ENCODE measurements at regions not wholly inside any gene's neighbourhood (a gene's known extent, or its start where the extent isn't known, plus 50 kb on each side); places are given as distances from the start of the nearest gene placed in this dataset.

- no peak for TF ChIP-seq E2F4 (CRISPR knock-in tag; IDR thresholded peaks at IDR 0.05; ENCODE audit: low read depth)
- TF ChIP-seq SP1 (CRISPR knock-in tag; IDR thresholded peaks at IDR 0.05) = no peak
- no peak for TF ChIP-seq ZFX (CRISPR knock-in tag; IDR thresholded peaks at IDR 0.05)
- TF ChIP-seq HDGF (IDR thresholded peaks at IDR 0.05) = no peak
- no peak for TF ChIP-seq ZNF766 (CRISPR knock-in tag; conservative IDR thresholded peaks at IDR 0.05)
- no peak for TF ChIP-seq ASH1L (IDR thresholded peaks at IDR 0.05; ENCODE audit: borderline replicate concordance, low read depth, partially characterized antibody)
- TF ChIP-seq U2AF1 (optimal IDR thresholded peaks at IDR 0.05; ENCODE audit: low read depth, low read length) = no peak
- no peak for TF ChIP-seq HNRNPK (IDR thresholded peaks at IDR 0.05; ENCODE audit: low read depth, low read length, poor library complexity, severe bottlenecking)
These were observed 115.8 kb upstream of the RASEF start (continued) for GRCh38 chr9:83178717-83179116.

- no TSS peak for BruUV-seq (replicated peaks)
- 0% methylated on average over 3 of the region's 3 CpGs for WGBS (ENCODE audit: insufficient coverage, low coverage, missing lambda C conversion rate)
- FAIRE-seq = no peak
- TF ChIP-seq ZNF124 (CRISPR knock-in tag; IDR thresholded peaks at IDR 0.05) (no peak), GATAD2B (IDR thresholded peaks at IDR 0.05; ENCODE audit: borderline replicate concordance) (no peak), KLF13 (tag; IDR thresholded peaks at IDR 0.05; ENCODE audit: borderline replicate concordance, low read depth) (no peak), U2AF2 (optimal IDR thresholded peaks at IDR 0.05; ENCODE audit: low read depth, low read length) (no peak), TAF1 (IDR thresholded peaks at IDR 0.05; ENCODE audit: control insufficient read depth, extremely low read depth, insufficient read depth, low read length, severe bottlenecking) (no peak), TEAD4 (IDR thresholded peaks at IDR 0.05; ENCODE audit: low read length) (no peak), TEAD4 (CRISPR knock-in tag; IDR thresholded peaks at IDR 0.05; ENCODE audit: borderline replicate concordance) (no peak), ZNF277 (CRISPR knock-in tag; IDR thresholded peaks at IDR 0.05; ENCODE audit: borderline replicate concordance) (no peak)
These were observed 114.8 kb upstream of the RASEF start for GRCh38 chr9:83177747-83178146.

More at GRCh38 chr9:83177747-83178146, 114.8 kb upstream of the RASEF start:
- no peak overlapping the region for H2AFZ ChIP-seq (ENCODE audit: low read depth, low read length)
- CTCF ChIA-PET (ENCODE audit: low intra/inter-chr PET ratio) = no interaction called here
- H3K79me2 ChIP-seq (ENCODE audit: control insufficient read depth, insufficient read depth, low read length) = no peaks in the 10 kb centered on the region
- no peak overlapping the region for H3K27ac ChIP-seq (ENCODE audit: extremely low read depth, low read depth, low read length)
- H3K36me3 ChIP-seq (ENCODE audit: control insufficient read depth, insufficient read depth, low read length) = no peaks in the 10 kb centered on the region
- intact Hi-C loops (cut with micrococcal nuclease) (no loop called here), in situ Hi-C loops (cut with MboI) (no loop called here)
- H3K9ac ChIP-seq (ENCODE audit: insufficient read depth in 1 of 2, low read depth in 2 of 2, low read length in 2 of 2) = no peak overlapping the region
- POLR2A ChIA-PET = no interaction called here
- no peaks in the 10 kb centered on the region for H3K9me1 ChIP-seq (ENCODE audit: control insufficient read depth, insufficient read depth, low read length)
- H3K27me3 ChIP-seq (ENCODE audit: control insufficient read depth in 2 of 2, insufficient read depth in 2 of 2, low read length in 2 of 2) = no peaks in the 10 kb centered on the region
- H3K4me2 ChIP-seq (ENCODE audit: insufficient read depth, low read length) = no peak overlapping the region
- no peaks in the 10 kb centered on the region for H3K4me1 ChIP-seq (replicated peaks in 1 of 2; ENCODE audit: control insufficient read depth in 2 of 2, insufficient read depth in 2 of 2, low read length in 2 of 2)
- H4K20me1 ChIP-seq (replicated peaks; ENCODE audit: control insufficient read depth, insufficient read depth, low read length) = no peaks in the 10 kb centered on the region
- DNase-seq (ENCODE audit: extremely low read depth in 1 of 4, low spot score in 3 of 4) (no peak), ATAC-seq (no peak)
- no peak overlapping the region for H3K4me3 ChIP-seq
- H3K9me3 ChIP-seq (replicated peaks; ENCODE audit: control insufficient read depth, insufficient read depth, low read depth, low read length) = no peaks in the 10 kb centered on the region

All from K562 (cell line).